HK-2 (cell line): ENCODE measurements at regions not wholly inside any gene's neighbourhood (a gene's known extent, or its start where the extent isn't known, plus 50 kb on each side); places are given as distances from the start of the nearest gene placed in this dataset.

Source experiments
- DNase-seq: peaks from one replicate; pipeline ENCODE4 v3.0.0-alpha.2; 2018; ENCODE audit not compliant: unreplicated experiment

GRCh38 chr5:27503813-27504212 lies 465.4 kb upstream of the CDH9 start:
- no peak for DNase-seq

GRCh38 chr5:27502236-27502635 lies 463.9 kb upstream of the CDH9 start:
- DNase-seq, result no peak

- no peak for DNase-seq
Observed at GRCh38 chr5:27497491-27497890, 459.1 kb upstream of the CDH9 start.

GRCh38 chr5:27494887-27495286 lies 456.5 kb upstream of the CDH9 start:
- DNase-seq, result no peak

- DNase-seq, result no peak
Observed at GRCh38 chr5:27491746-27492439, 453.5 kb upstream of the CDH9 start.

- no peak for DNase-seq
Observed at GRCh38 chr5:27491047-27491446, 452.7 kb upstream of the CDH9 start.

GRCh38 chr5:27489701-27490100 lies 451.3 kb upstream of the CDH9 start:
- DNase-seq, result no peak

- no peak for DNase-seq
Observed at GRCh38 chr5:27482663-27483062, 444.3 kb upstream of the CDH9 start.

- DNase-seq, result no peak
Observed at GRCh38 chr5:27479859-27480258, 441.5 kb upstream of the CDH9 start.

GRCh38 chr5:27477550-27477949 lies 439.2 kb upstream of the CDH9 start:
- DNase-seq, result no peak

- no peak for DNase-seq
Observed at GRCh38 chr5:27476356-27476988, 438.1 kb upstream of the CDH9 start.

GRCh38 chr5:27475063-27475462 lies 436.7 kb upstream of the CDH9 start:
- DNase-seq, result no peak

GRCh38 chr5:27474395-27474794 lies 436.0 kb upstream of the CDH9 start:
- DNase-seq, result no peak

- no peak for DNase-seq
Observed at GRCh38 chr5:27474047-27474309, 435.6 kb upstream of the CDH9 start.

- DNase-seq, result no peak
Observed at GRCh38 chr5:27473307-27474046, 435.1 kb upstream of the CDH9 start.

- DNase-seq, result no peak
Observed at GRCh38 chr5:27472871-27473270, 434.5 kb upstream of the CDH9 start.

GRCh38 chr5:27472000-27472763 lies 433.8 kb upstream of the CDH9 start:
- DNase-seq, result no peak

GRCh38 chr5:27466959-27467358 lies 428.6 kb upstream of the CDH9 start:
- DNase-seq, result no peak

- no peak for DNase-seq
Observed at GRCh38 chr5:27465140-27465539, 426.8 kb upstream of the CDH9 start.

- no peak for DNase-seq
Observed at GRCh38 chr5:27463446-27464149, 425.2 kb upstream of the CDH9 start.

- no peak for DNase-seq
Observed at GRCh38 chr5:27462936-27463335, 424.6 kb upstream of the CDH9 start.

GRCh38 chr5:27458287-27458686 lies 419.9 kb upstream of the CDH9 start:
- no peak for DNase-seq
